ENCODE measurements at regions not wholly inside any gene's neighbourhood (a gene's known extent, or its start where the extent isn't known, plus 50 kb on each side); places are given as distances from the start of the nearest gene placed in this dataset.

GRCh38 chr1:70874818-70875217 is 172.8 kb downstream of the PTGER3 start (continued):
- no peak for TF ChIP-seq BCLAF1 (IDR thresholded peaks at IDR 0.05; ENCODE audit: borderline replicate concordance in 1 of 2, control insufficient read depth in 1 of 2, low read depth in 2 of 2, low read length in 1 of 2)
- no peak for TF ChIP-seq IFI16 (CRISPR knock-in tag; IDR thresholded peaks at IDR 0.05)

GRCh38 chr1:70877343-70877742 is 170.3 kb downstream of the PTGER3 start:
- Histone ChIP-seq H3K9ac (ENCODE audit: insufficient read depth in 1 of 2, low read depth in 2 of 2, low read length in 2 of 2) (no peak overlapping the region), H3K79me2 (ENCODE audit: control insufficient read depth, insufficient read depth, low read length) (no peaks in the 10 kb centered on the region), H4K20me1 (replicated peaks; ENCODE audit: control insufficient read depth, insufficient read depth, low read length) (no peaks in the 10 kb centered on the region), H2AFZ (ENCODE audit: low read depth, low read length) (peak overlapping the region; percentile 18), H3K9me1 (ENCODE audit: control insufficient read depth, insufficient read depth, low read length) (no peaks in the 10 kb centered on the region), H3K36me3 (ENCODE audit: control insufficient read depth, insufficient read depth, low read length) (no peaks in the 10 kb centered on the region), H3K9me3 (replicated peaks; ENCODE audit: control insufficient read depth, insufficient read depth, low read depth, low read length) (no peaks in the 10 kb centered on the region; the same call in 1 of the 2 replicates), H3K27ac (ENCODE audit: extremely low read depth, low read depth, low read length) (no peak overlapping the region), H3K27me3 (ENCODE audit: control insufficient read depth in 2 of 2, insufficient read depth in 2 of 2, low read length in 2 of 2) (no peaks in the 10 kb centered on the region), H3K4me3 (no peak overlapping the region), H3K4me1 (replicated peaks in 1 of 2; ENCODE audit: control insufficient read depth in 2 of 2, insufficient read depth in 2 of 2, low read length in 2 of 2) (peaks cover 0 to 12% of the 10 kb centered on the region in 2 experiments; a peak in 2 of 5 replicates), H3K4me2 (ENCODE audit: insufficient read depth, low read length) (no peak overlapping the region)
- POLR2A ChIA-PET: interaction anchor here (1.3 kb wide), 1 partner anchor 10 kb away, joined by 4 read pairs; no protein-coding TSS in a partner anchor
- BruUV-seq (replicated peaks): no TSS peak
- DNase-seq (ENCODE audit: extremely low read depth in 1 of 4, low spot score in 3 of 4) (peak in 1 of 4 experiments; percentile 47), FAIRE-seq (no peak), ATAC-seq (peak; percentile 67)
- 5% methylated on average over 3 of the region's 3 CpGs for WGBS (ENCODE audit: insufficient coverage, low coverage, missing lambda C conversion rate)
- in situ Hi-C loops (cut with MboI) (no loop called here), intact Hi-C loops (cut with micrococcal nuclease) (no loop called here)
- CTCF ChIA-PET (ENCODE audit: low intra/inter-chr PET ratio): no interaction called here
- TF ChIP-seq ARID1B (IDR thresholded peaks at IDR 0.05) (peak; percentile 78), TBL1XR1 (IDR thresholded peaks at IDR 0.05; ENCODE audit: low read length in 2 of 2) (peak in 1 of 2 experiments; percentile 66; a peak in 1 of 4 replicates), CBX5 (IDR thresholded peaks at IDR 0.05; ENCODE audit: borderline replicate concordance, low read depth) (no peak), MYNN (IDR thresholded peaks at IDR 0.05) (peak; percentile 100), MYNN (CRISPR knock-in tag; IDR thresholded peaks at IDR 0.05) (peak; percentile 96), CBFA2T2 (conservative IDR thresholded peaks at IDR 0.05) (peak; percentile 40), SLC30A9 (CRISPR knock-in tag; IDR thresholded peaks at IDR 0.05) (no peak), HDAC1 (IDR thresholded peaks at IDR 0.05) (no peak), TCF3 (CRISPR knock-in tag; IDR thresholded peaks at IDR 0.05) (0 out of 2 replicates have a peak, but pooled peaks have one; percentile 6), ETV5 (CRISPR knock-in tag; IDR thresholded peaks at IDR 0.05; ENCODE audit: low read depth) (no peak), SMARCA4 (IDR thresholded peaks at IDR 0.05) (0 out of 2 replicates have a peak, but pooled peaks have one; percentile 29), CUX1 (CRISPR knock-in tag; IDR thresholded peaks at IDR 0.05) (no peak), SMAD4 (CRISPR knock-in tag; conservative IDR thresholded peaks at IDR 0.05) (peak; percentile 52; the same call in 1 of the 2 replicates)

Measured in K562 (cell line).